Stomach (tissue), 8 donors: ENCODE measurements at regions not wholly inside any gene's neighbourhood (a gene's known extent, or its start where the extent isn't known, plus 50 kb on each side); places are given as distances from the start of the nearest gene placed in this dataset.

ENCODE experiments used
- DNase-seq, 2 donors: peaks; one replicate each; pipeline versions ENCODE4 v3.0.0 to v3.0.0-alpha.2; 2013 to 2019
- H3K27ac ChIP-seq, 5 donors: fragments of 200-600 bp in 4 of 5; sonication (generic) in 4 of 5; one replicate each; pipeline ENCODE4 v1.5.1; 2013 to 2019; ENCODE audit warnings: mild to moderate bottlenecking in 1 of 5, moderate library complexity in 1 of 5
- H3K27me3 ChIP-seq, 3 donors: fragments of 200-600 bp; sonication (generic); one replicate each; pipeline ENCODE4 v1.5.1; 2017 to 2019; ENCODE audit warnings: mixed run types in 1 of 3
- H3K36me3 ChIP-seq, 4 donors: fragments of 200-600 bp; sonication (generic); 1 replicate in 3 of 4; 2 replicates in 1 of 4; pipeline ENCODE4 v1.5.1; 2016 to 2019
- H3K4me1 ChIP-seq, 4 donors: fragments of 200-600 bp; sonication (generic); one replicate each; pipeline ENCODE4 v1.5.1; 2016 to 2019
- H3K4me3 ChIP-seq, 4 donors: fragments of 200-600 bp; sonication (generic) in 3 of 4; one replicate each; pipeline ENCODE4 v1.5.1; 2016 to 2019; ENCODE audit warnings: mild to moderate bottlenecking in 1 of 4
- H3K9me3 ChIP-seq, 4 donors: fragments of 200-600 bp; sonication (generic); one replicate each; pipeline ENCODE4 v1.5.1; 2016 to 2019
- EP300 ChIP-seq: sonication (generic); formaldehyde crosslinking; IDR thresholded peaks from one replicate; pipeline ENCODE4 v1.6.1; 2017; ENCODE audit warnings: antibody characterized with exemption
- POLR2A ChIP-seq, 4 donors: fragments of 450-650 bp; IDR thresholded peaks; one replicate each; pipeline ENCODE4 v1.6.1; 2016; ENCODE audit warnings: antibody characterized with exemption in 4 of 4, control low read depth in 2 of 4, mild to moderate bottlenecking in 1 of 4, moderate library complexity in 1 of 4
- POLR2AphosphoS5 ChIP-seq, 3 donors: sonication (generic); formaldehyde crosslinking; IDR thresholded peaks; one replicate each; pipeline ENCODE4 v1.6.1; 2016; ENCODE audit warnings: antibody characterized with exemption in 3 of 3
- WGBS, 5 donors: extraction: QIAGEN DNeasy Blood & Tissue Kit in 3 of 5; methylation state at CpG; one replicate each; pipeline versions ENCODE4 v1.1.5 to v1.1.7; 2013 to 2018; 5-methylcytosine and 5-hydroxymethylcytosine counted together
- intact Hi-C: fragments of 100-400 bp; cut with DNase I; formaldehyde crosslinking; loops from one replicate; pipeline ENCODE4 v1.15.1; 2023; ENCODE audit warnings: low total_unique reads
- TF ChIP-seq, protein P1 (sequence below), 7 experiments: fragments of 450-650 bp in 4 of 7; fragments of 200-600 bp in 3 of 7; sonication (generic) in 3 of 7; IDR thresholded peaks; one replicate each; pipeline ENCODE4 v1.5.1; 2016 to 2019; ENCODE audit warnings: antibody characterized with exemption in 7 of 7, control low read depth in 2 of 7, mild to moderate bottlenecking in 1 of 7
- donor health status: healthy with polysubstance abuse.
- donor health status: Bipolar disorder and iron deficiency.
- donor health status: healthy.

DNA sequence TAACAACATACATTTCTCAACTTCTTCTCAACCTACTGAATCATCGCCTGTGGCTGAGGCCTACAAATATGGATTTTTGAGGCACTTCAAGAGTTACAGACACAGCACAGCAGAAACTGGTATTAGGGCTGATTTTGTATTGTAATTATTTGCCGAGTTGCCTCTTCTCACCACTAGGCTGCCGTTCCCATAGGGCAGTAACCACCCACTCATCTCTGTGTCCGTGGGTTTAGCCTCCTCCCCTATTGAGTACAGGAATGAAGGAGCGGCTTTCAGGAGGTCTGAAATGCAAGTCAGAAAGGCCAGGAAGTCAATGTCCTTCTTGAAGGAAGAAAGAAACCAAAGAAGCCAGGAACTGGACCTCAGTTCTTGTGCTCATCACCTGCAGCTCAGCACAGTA is 220.8 kb downstream of the MTHFS start:
- DNase-seq, result no peak
- no peak overlapping the region for H3K4me3 ChIP-seq
- TF ChIP-seq POLR2A (IDR thresholded peaks at IDR 0.05), result no peak
- TF ChIP-seq, protein P1, sequence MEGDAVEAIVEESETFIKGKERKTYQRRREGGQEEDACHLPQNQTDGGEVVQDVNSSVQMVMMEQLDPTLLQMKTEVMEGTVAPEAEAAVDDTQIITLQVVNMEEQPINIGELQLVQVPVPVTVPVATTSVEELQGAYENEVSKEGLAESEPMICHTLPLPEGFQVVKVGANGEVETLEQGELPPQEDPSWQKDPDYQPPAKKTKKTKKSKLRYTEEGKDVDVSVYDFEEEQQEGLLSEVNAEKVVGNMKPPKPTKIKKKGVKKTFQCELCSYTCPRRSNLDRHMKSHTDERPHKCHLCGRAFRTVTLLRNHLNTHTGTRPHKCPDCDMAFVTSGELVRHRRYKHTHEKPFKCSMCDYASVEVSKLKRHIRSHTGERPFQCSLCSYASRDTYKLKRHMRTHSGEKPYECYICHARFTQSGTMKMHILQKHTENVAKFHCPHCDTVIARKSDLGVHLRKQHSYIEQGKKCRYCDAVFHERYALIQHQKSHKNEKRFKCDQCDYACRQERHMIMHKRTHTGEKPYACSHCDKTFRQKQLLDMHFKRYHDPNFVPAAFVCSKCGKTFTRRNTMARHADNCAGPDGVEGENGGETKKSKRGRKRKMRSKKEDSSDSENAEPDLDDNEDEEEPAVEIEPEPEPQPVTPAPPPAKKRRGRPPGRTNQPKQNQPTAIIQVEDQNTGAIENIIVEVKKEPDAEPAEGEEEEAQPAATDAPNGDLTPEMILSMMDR (IDR thresholded peaks at IDR 0.05), result no peak
- TF ChIP-seq EP300, result no peak
- TF ChIP-seq POLR2AphosphoS5 (IDR thresholded peaks at IDR 0.05), result no peak
- intact Hi-C loops, result no loop called here
- 71 to 82% (median 74%) methylated on average over 5 of the region's 5 CpGs for WGBS, 5 donors
- no peaks in the 10 kb centered on the region for H3K9me3 ChIP-seq
- peaks cover 0 to 11% (median 0%) of the 10 kb centered on the region in 3 donors for H3K27me3 ChIP-seq
- no peak overlapping the region for H3K27ac ChIP-seq
- no peaks in the 10 kb centered on the region for H3K4me1 ChIP-seq
- H3K36me3 ChIP-seq, result no peaks in the 10 kb centered on the region

DNA sequence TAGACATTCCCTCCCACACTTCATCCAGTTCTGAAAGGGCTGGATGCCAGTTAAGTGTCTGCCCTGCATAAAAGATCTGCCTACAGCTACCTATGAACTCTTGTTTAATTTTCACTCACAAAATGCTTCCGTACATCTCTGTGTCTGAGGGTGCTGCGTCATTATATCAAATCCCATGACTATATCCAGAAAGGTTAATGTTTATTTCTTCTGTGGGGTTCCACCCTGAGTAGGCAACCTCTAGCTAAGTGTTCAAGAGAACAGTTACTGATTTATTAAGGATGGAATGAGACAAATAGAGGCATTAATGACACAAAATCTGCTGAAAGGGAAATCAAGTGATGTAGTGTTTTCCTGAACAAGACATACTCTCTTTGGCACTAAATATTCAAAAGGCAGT is 220.2 kb downstream of the MTHFS start:
- intact Hi-C loops, result no loop called here
- H3K27ac ChIP-seq, result no peak overlapping the region
- H3K4me1 ChIP-seq, result no peaks in the 10 kb centered on the region
- no peaks in the 10 kb centered on the region for H3K9me3 ChIP-seq
- H3K27me3 ChIP-seq, result peaks cover 0 to 11% (median 0%) of the 10 kb centered on the region in 3 donors
- TF ChIP-seq EP300 (no peak), POLR2AphosphoS5 (IDR thresholded peaks at IDR 0.05) (no peak), POLR2A (IDR thresholded peaks at IDR 0.05) (no peak)
- TF ChIP-seq, protein P1 (IDR thresholded peaks at IDR 0.05), result no peak
- H3K36me3 ChIP-seq, result no peaks in the 10 kb centered on the region
- DNase-seq, result no peak
- WGBS, 5 donors, result 78 to 90% (median 88%) methylated on average over 2 of the region's 2 CpGs
- no peak overlapping the region for H3K4me3 ChIP-seq

- no peak overlapping the region for H3K27ac ChIP-seq
- peaks cover 0 to 11% (median 0%) of the 10 kb centered on the region in 3 donors for H3K27me3 ChIP-seq
- intact Hi-C loops, result no loop called here
- H3K36me3 ChIP-seq, result no peaks in the 10 kb centered on the region
- no peak overlapping the region for H3K4me3 ChIP-seq
- H3K9me3 ChIP-seq, result no peaks in the 10 kb centered on the region
- DNase-seq, result no peak
- no peak for TF ChIP-seq POLR2A (IDR thresholded peaks at IDR 0.05)
- no peak for TF ChIP-seq EP300
- TF ChIP-seq, protein P1 (IDR thresholded peaks at IDR 0.05), result no peak
- TF ChIP-seq POLR2AphosphoS5 (IDR thresholded peaks at IDR 0.05), result no peak
- H3K4me1 ChIP-seq, result peaks cover 0 to 2% (median 0%) of the 10 kb centered on the region in 4 donors
- WGBS, 5 donors, result 46 to 64% (median 51%) methylated on average over 7 of the region's 7 CpGs
Observed at GRCh38 chr15:79677241-79677640, 219.6 kb downstream of the MTHFS start.

DNA sequence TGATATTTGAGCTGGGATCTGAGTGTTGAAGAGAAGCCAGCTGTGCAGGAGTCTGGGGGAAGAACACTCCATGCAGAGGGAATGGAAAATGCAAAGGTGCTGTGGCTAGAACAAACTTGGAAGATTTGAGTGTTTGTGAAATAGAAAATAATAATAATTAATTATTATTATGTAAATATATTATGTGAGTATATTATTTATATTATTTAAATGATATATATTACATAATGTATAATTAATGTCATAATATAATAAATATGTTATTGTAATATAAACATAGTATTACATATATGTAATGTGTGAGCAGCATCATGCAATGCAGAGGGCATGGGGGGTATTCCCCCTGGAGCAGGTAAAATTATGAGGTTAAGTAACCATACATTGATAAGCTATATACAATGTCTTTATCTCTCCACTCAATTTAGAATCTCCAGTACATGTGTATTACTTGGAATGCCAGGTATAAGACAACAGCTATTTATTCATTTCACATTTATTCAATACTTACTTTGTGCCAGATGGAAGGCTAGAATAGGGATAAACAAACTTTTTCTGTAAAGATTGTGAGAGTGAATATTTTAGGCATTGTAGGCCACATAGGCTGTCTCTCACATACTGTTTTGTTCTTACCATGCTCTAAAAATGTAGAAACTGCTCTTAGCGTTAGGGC is 218.6 kb downstream of the MTHFS start:
- no peak overlapping the region for H3K27ac ChIP-seq
- H3K36me3 ChIP-seq, result no peaks in the 10 kb centered on the region
- no peak overlapping the region for H3K4me3 ChIP-seq
- H3K27me3 ChIP-seq, result peaks cover 0 to 11% (median 0%) of the 10 kb centered on the region in 3 donors
- H3K9me3 ChIP-seq, result no peaks in the 10 kb centered on the region
- H3K4me1 ChIP-seq, result peaks cover 0 to 5% (median 0%) of the 10 kb centered on the region in 4 donors
- TF ChIP-seq EP300 (no peak), POLR2AphosphoS5 (IDR thresholded peaks at IDR 0.05) (no peak), POLR2A (IDR thresholded peaks at IDR 0.05) (no peak)
- TF ChIP-seq, protein P1 (IDR thresholded peaks at IDR 0.05), result no peak
- no peak for DNase-seq
- WGBS, 5 donors, result 76 to 86% (median 84%) methylated on average over 1 of the region's 1 CpG
- intact Hi-C loops, result no loop called here
